ENCODE measurements at regions not wholly inside any gene's neighbourhood (a gene's known extent, or its start where the extent isn't known, plus 50 kb on each side); places are given as distances from the start of the nearest gene placed in this dataset.

GRCh38 chr5:174872271-174872670, 147.9 kb downstream of the MSX2 start:
- TF ChIP-seq CTCF (IDR thresholded peaks at IDR 0.05; ENCODE audit: extremely low read depth, insufficient read depth, missing control alignments) = no peak
- in situ Hi-C loops (cut with MboI; ENCODE audit: low pct_unique_long_range_greater_than_20kb, low sequenced_read_pairs, unreplicated experiment) = no loop called here

GRCh38 chr5:174852143-174852542, 127.8 kb downstream of the MSX2 start:
- DNase-seq (ENCODE audit: low spot score) = no peak
- no peak for TF ChIP-seq CTCF (IDR thresholded peaks at IDR 0.05; ENCODE audit: extremely low read depth, insufficient read depth, missing control alignments)
- in situ Hi-C loops (cut with MboI; ENCODE audit: low pct_unique_long_range_greater_than_20kb, low sequenced_read_pairs, unreplicated experiment) = no loop called here

More at GRCh38 chr5:174872271-174872670, 147.9 kb downstream of the MSX2 start:
- DNase-seq (ENCODE audit: low spot score) = no peak

GRCh38 chr5:174850565-174851169, 126.3 kb downstream of the MSX2 start:
- no peak for TF ChIP-seq CTCF (IDR thresholded peaks at IDR 0.05; ENCODE audit: extremely low read depth, insufficient read depth, missing control alignments)
- in situ Hi-C loops (cut with MboI; ENCODE audit: low pct_unique_long_range_greater_than_20kb, low sequenced_read_pairs, unreplicated experiment) = no loop called here
- no peak for DNase-seq (ENCODE audit: low spot score)

- no peak for TF ChIP-seq CTCF (IDR thresholded peaks at IDR 0.05; ENCODE audit: extremely low read depth, insufficient read depth, missing control alignments)
- no peak for DNase-seq (ENCODE audit: low spot score)
- in situ Hi-C loops (cut with MboI; ENCODE audit: low pct_unique_long_range_greater_than_20kb, low sequenced_read_pairs, unreplicated experiment) = no loop called here
These were observed 125.0 kb downstream of the MSX2 start for GRCh38 chr5:174849426-174849825.

- no peak for DNase-seq (ENCODE audit: low spot score)
- in situ Hi-C loops (cut with MboI; ENCODE audit: low pct_unique_long_range_greater_than_20kb, low sequenced_read_pairs, unreplicated experiment) = no loop called here
- TF ChIP-seq CTCF (IDR thresholded peaks at IDR 0.05; ENCODE audit: extremely low read depth, insufficient read depth, missing control alignments) = no peak
These were observed 120.6 kb downstream of the MSX2 start for GRCh38 chr5:174844971-174845370.

- in situ Hi-C loops (cut with MboI; ENCODE audit: low pct_unique_long_range_greater_than_20kb, low sequenced_read_pairs, unreplicated experiment) = no loop called here
- TF ChIP-seq CTCF (IDR thresholded peaks at IDR 0.05; ENCODE audit: extremely low read depth, insufficient read depth, missing control alignments) = no peak
- no peak for DNase-seq (ENCODE audit: low spot score)
These were observed 119.2 kb downstream of the MSX2 start for GRCh38 chr5:174843263-174844250.
